H1 (cell line): ENCODE measurements at regions not wholly inside any gene's neighbourhood (a gene's known extent, or its start where the extent isn't known, plus 50 kb on each side); places are given as distances from the start of the nearest gene placed in this dataset.

Experiments
- BACH1 ChIP-seq: IDR thresholded peaks from 2 replicates; pipeline ENCODE4 v1.6.1; 2012; ENCODE audit warnings: low read length, improper control_type of control experiment
- PHF8 ChIP-seq: fragments of 200-600 bp; sonication (generic); conservative IDR thresholded peaks from 2 replicates; pipeline ENCODE4 v1.7.1; 2012; ENCODE audit warnings: low read depth, mild to moderate bottlenecking, inconsistent platforms, low read length, moderate library complexity
- RAD21 ChIP-seq, 2 experiments: IDR thresholded peaks in 1 of 2; conservative IDR thresholded peaks in 1 of 2; 2 replicates each; pipeline ENCODE4 v1.6.1; 2011; ENCODE audit warnings: low read depth in 2 of 2, low read length in 2 of 2, improper control_type of control experiment in 1 of 2, inconsistent platforms in 1 of 2, mild to moderate bottlenecking in 1 of 2, moderate library complexity in 1 of 2
- USF2 ChIP-seq: IDR thresholded peaks from 2 replicates; pipeline ENCODE4 v1.6.1; 2011; ENCODE audit warnings: low read length, improper control_type of control experiment
- YY1 ChIP-seq: IDR thresholded peaks from 2 replicates; pipeline ENCODE4 v1.6.1; 2011; ENCODE audit warnings: low read depth, mild to moderate bottlenecking, low read length

- TF ChIP-seq RAD21 (IDR thresholded peaks at IDR 0.05 in 1 of 2, conservative IDR thresholded peaks at IDR 0.05 in 1 of 2; ENCODE audit: low read depth in 2 of 2, low read length in 2 of 2): no peak
- no peak for TF ChIP-seq USF2
- TF ChIP-seq BACH1: no peak
- no peak for TF ChIP-seq YY1
- no peak for TF ChIP-seq PHF8
These were observed 207.9 kb upstream of the GADL1 start (continued) for GRCh38 chr3:31102196-31102879.
